ENCODE measurements at regions not wholly inside any gene's neighbourhood (a gene's known extent, or its start where the extent isn't known, plus 50 kb on each side); places are given as distances from the start of the nearest gene placed in this dataset.

- H3K36me3 ChIP-seq (ENCODE audit: insufficient read depth, low read length, poor library complexity, severe bottlenecking) = no peaks in the 10 kb centered on the region
- H3K9me3 ChIP-seq (ENCODE audit: low read depth, low read length, poor library complexity, severe bottlenecking) = no peaks in the 10 kb centered on the region
- DNase-seq (ENCODE audit: low spot score) = no peak
- TF ChIP-seq CTCF (conservative IDR thresholded peaks at IDR 0.05; ENCODE audit: low read depth, low read length) = no peak
- TF ChIP-seq EZH2 (IDR thresholded peaks at IDR 0.05; ENCODE audit: borderline replicate concordance, low read depth, low read length, poor library complexity, severe bottlenecking) = no peak
- ChIA-PET CTCF (no interaction called here), POLR2A (ENCODE audit: low non-redundant PET) (interaction anchor here (0.9 kb wide), 1 partner anchor 234 kb away, joined by 12 read pairs; no protein-coding TSS in a partner anchor)
- no peaks in the 10 kb centered on the region for H3K4me1 ChIP-seq (ENCODE audit: insufficient read depth, low read length, poor library complexity, severe bottlenecking)
- intact Hi-C loops (cut with micrococcal nuclease; ENCODE audit: unreplicated experiment) = no loop called here
- H3K4me3 ChIP-seq (ENCODE audit: low read depth, low read length, poor library complexity, severe bottlenecking) = no peak overlapping the region
- H3K27me3 ChIP-seq (replicated peaks; ENCODE audit: insufficient read depth, low read depth, low read length, poor library complexity) = peaks cover 22% of the 10 kb centered on the region
- BruUV-seq (replicated peaks) = no TSS peak
- no peak overlapping the region for H3K27ac ChIP-seq (ENCODE audit: low read depth, low read length, poor library complexity, severe bottlenecking)
Measured at GRCh38 chr2:105677901-105678300, 66.8 kb upstream of the NCK2 start.

- intact Hi-C loops (cut with micrococcal nuclease; ENCODE audit: unreplicated experiment) = no loop called here
- H3K4me1 ChIP-seq (ENCODE audit: insufficient read depth, low read length, poor library complexity, severe bottlenecking) = no peaks in the 10 kb centered on the region
- no peak for DNase-seq (ENCODE audit: low spot score)
- no peak for TF ChIP-seq EZH2 (IDR thresholded peaks at IDR 0.05; ENCODE audit: borderline replicate concordance, low read depth, low read length, poor library complexity, severe bottlenecking)
- TF ChIP-seq CTCF (conservative IDR thresholded peaks at IDR 0.05; ENCODE audit: low read depth, low read length) = no peak
- peaks cover 17% of the 10 kb centered on the region for H3K27me3 ChIP-seq (replicated peaks; ENCODE audit: insufficient read depth, low read depth, low read length, poor library complexity)
- CTCF ChIA-PET = no interaction called here
- H3K4me3 ChIP-seq (ENCODE audit: low read depth, low read length, poor library complexity, severe bottlenecking) = no peak overlapping the region
- no peaks in the 10 kb centered on the region for H3K9me3 ChIP-seq (ENCODE audit: low read depth, low read length, poor library complexity, severe bottlenecking)
- no TSS peak for BruUV-seq (replicated peaks)
- no peak overlapping the region for H3K27ac ChIP-seq (ENCODE audit: low read depth, low read length, poor library complexity, severe bottlenecking)
- POLR2A ChIA-PET (ENCODE audit: low non-redundant PET) = no interaction called here
- no peaks in the 10 kb centered on the region for H3K36me3 ChIP-seq (ENCODE audit: insufficient read depth, low read length, poor library complexity, severe bottlenecking)
Measured at GRCh38 chr2:105675841-105676240, 68.9 kb upstream of the NCK2 start.

GRCh38 chr2:105674859-105675541 is 69.7 kb upstream of the NCK2 start:
- Histone ChIP-seq H3K4me1 (ENCODE audit: insufficient read depth, low read length, poor library complexity, severe bottlenecking) (no peaks in the 10 kb centered on the region), H3K9me3 (ENCODE audit: low read depth, low read length, poor library complexity, severe bottlenecking) (no peaks in the 10 kb centered on the region), H3K4me3 (ENCODE audit: low read depth, low read length, poor library complexity, severe bottlenecking) (no peak overlapping the region), H3K27me3 (replicated peaks; ENCODE audit: insufficient read depth, low read depth, low read length, poor library complexity) (peaks cover 17% of the 10 kb centered on the region), H3K36me3 (ENCODE audit: insufficient read depth, low read length, poor library complexity, severe bottlenecking) (no peaks in the 10 kb centered on the region), H3K27ac (ENCODE audit: low read depth, low read length, poor library complexity, severe bottlenecking) (no peak overlapping the region)
- CTCF ChIA-PET = no interaction called here
- intact Hi-C loops (cut with micrococcal nuclease; ENCODE audit: unreplicated experiment) = no loop called here
- DNase-seq (ENCODE audit: low spot score) = no peak
- TF ChIP-seq CTCF (conservative IDR thresholded peaks at IDR 0.05; ENCODE audit: low read depth, low read length) (no peak), EZH2 (IDR thresholded peaks at IDR 0.05; ENCODE audit: borderline replicate concordance, low read depth, low read length, poor library complexity, severe bottlenecking) (no peak)
- POLR2A ChIA-PET (ENCODE audit: low non-redundant PET) = no interaction called here
- no TSS peak for BruUV-seq (replicated peaks)
